Fibroblast of lung (primary cell): ENCODE measurements at regions not wholly inside any gene's neighbourhood (a gene's known extent, or its start where the extent isn't known, plus 50 kb on each side); places are given as distances from the start of the nearest gene placed in this dataset.

ENCODE experiments used
- DNase-seq, 2 donors: peaks; one replicate each; pipeline versions ENCODE4 v3.0.0 to v3.0.0-alpha.2; 2010; ENCODE audit warnings: low read depth in 2 of 2
- H2AFZ ChIP-seq: 2 replicates; pipeline ENCODE4 v1.5.1; 2012; ENCODE audit warnings: low read length, control low read depth, inconsistent platforms
- H3K27ac ChIP-seq: 2 replicates; pipeline ENCODE4 v1.5.1; 2011; ENCODE audit warnings: low read length, control low read depth; ENCODE audit not compliant: insufficient read depth
- H3K27me3 ChIP-seq: 2 replicates; pipeline ENCODE4 v1.5.1; 2011; ENCODE audit warnings: mild to moderate bottlenecking, low read length; ENCODE audit not compliant: control insufficient read depth, insufficient read depth
- H3K36me3 ChIP-seq: 2 replicates; pipeline ENCODE4 v1.5.1; 2011; ENCODE audit warnings: low read length; ENCODE audit not compliant: control insufficient read depth, insufficient read depth
- H3K4me1 ChIP-seq: 2 replicates; pipeline ENCODE4 v1.5.1; 2011; ENCODE audit warnings: low read length; ENCODE audit not compliant: control insufficient read depth, insufficient read depth; ENCODE audit errors: extremely low read depth
- H3K4me2 ChIP-seq: 2 replicates; pipeline ENCODE4 v1.5.1; 2011; ENCODE audit warnings: low read length, control low read depth; ENCODE audit not compliant: insufficient read depth; ENCODE audit errors: extremely low read depth
- H3K4me3 ChIP-seq, 4 experiments: fragments of 200-600 bp in 1 of 4; sonication (generic) in 1 of 4; replicated peaks in 1 of 4; 2 replicates each; pipeline ENCODE4 v1.5.1; 2011 to 2016; ENCODE audit warnings: low read length in 4 of 4, low read depth in 3 of 4, mild to moderate bottlenecking in 3 of 4, control low read depth in 2 of 4, inconsistent platforms in 1 of 4, mixed read lengths in 1 of 4; ENCODE audit not compliant: insufficient read depth in 1 of 4; ENCODE audit errors: control extremely low read depth in 1 of 4
- H3K79me2 ChIP-seq: 2 replicates; pipeline ENCODE4 v1.5.1; 2012; ENCODE audit warnings: mild to moderate bottlenecking, low read length, inconsistent platforms; ENCODE audit not compliant: control insufficient read depth, insufficient read depth
- H3K9ac ChIP-seq: 2 replicates; pipeline ENCODE4 v1.5.1; 2011; ENCODE audit warnings: mild to moderate bottlenecking, low read length, control low read depth; ENCODE audit not compliant: insufficient read depth
- H3K9me3 ChIP-seq: 2 replicates; pipeline ENCODE4 v1.5.1; 2012; ENCODE audit warnings: low read depth, low read length; ENCODE audit not compliant: control insufficient read depth, insufficient read depth
- H4K20me1 ChIP-seq: 2 replicates; pipeline ENCODE4 v1.5.1; 2011; ENCODE audit warnings: low read length; ENCODE audit not compliant: control insufficient read depth, insufficient read depth; ENCODE audit errors: extremely low read depth
- CTCF ChIP-seq, 2 donors: IDR thresholded peaks in 1 of 2; conservative IDR thresholded peaks in 1 of 2; 1 replicate in 1 of 2; 2 replicates in 1 of 2; pipeline ENCODE4 v1.5.1; 2011 to 2012; ENCODE audit warnings: low read length in 2 of 2, control low read depth in 1 of 2, inconsistent platforms in 1 of 2, low read depth in 1 of 2, mild to moderate bottlenecking in 1 of 2
- EZH2 ChIP-seq: IDR thresholded peaks from 2 replicates; pipeline ENCODE4 v1.5.1; 2012; ENCODE audit warnings: low read length, control low read depth, mild to moderate bottlenecking; ENCODE audit errors: missing control alignments

- no peaks in the 10 kb centered on the region for H3K79me2 ChIP-seq
- no peak overlapping the region for H3K4me2 ChIP-seq
- no peak overlapping the region for H2AFZ ChIP-seq
- H3K27ac ChIP-seq, result no peak overlapping the region
- H3K9me3 ChIP-seq, result no peaks in the 10 kb centered on the region
- H4K20me1 ChIP-seq, result no peaks in the 10 kb centered on the region
- no peaks in the 10 kb centered on the region for H3K27me3 ChIP-seq
- no peak overlapping the region for H3K4me3 ChIP-seq
- TF ChIP-seq EZH2 (no peak), CTCF (conservative IDR thresholded peaks at IDR 0.05 in 1 of 2, IDR thresholded peaks at IDR 0.05 in 1 of 2; ENCODE audit: low read depth in 1 of 2, low read length in 2 of 2) (no peak)
- no peaks in the 10 kb centered on the region for H3K4me1 ChIP-seq
- no peak for DNase-seq
- no peak overlapping the region for H3K9ac ChIP-seq
- H3K36me3 ChIP-seq, result no peaks in the 10 kb centered on the region
Observed at GRCh38 chr9:87381746-87382145, 115.9 kb upstream of the DAPK1 start.

- Histone ChIP-seq H3K27me3 (no peaks in the 10 kb centered on the region), H4K20me1 (no peaks in the 10 kb centered on the region), H3K36me3 (no peaks in the 10 kb centered on the region), H3K79me2 (no peaks in the 10 kb centered on the region), H3K4me3 (no peak overlapping the region), H3K9me3 (no peaks in the 10 kb centered on the region), H3K9ac (no peak overlapping the region), H3K4me1 (no peaks in the 10 kb centered on the region), H3K4me2 (no peak overlapping the region), H3K27ac (no peak overlapping the region), H2AFZ (no peak overlapping the region)
- peak; percentile 71 to 90 for DNase-seq
- no peak for TF ChIP-seq CTCF (conservative IDR thresholded peaks at IDR 0.05 in 1 of 2, IDR thresholded peaks at IDR 0.05 in 1 of 2; ENCODE audit: low read depth in 1 of 2, low read length in 2 of 2)
- no peak for TF ChIP-seq EZH2
Observed at GRCh38 chr9:87382900-87383299, 114.8 kb upstream of the DAPK1 start.

- Histone ChIP-seq H3K27ac (no peak overlapping the region), H3K9me3 (no peaks in the 10 kb centered on the region), H3K9ac (no peak overlapping the region), H4K20me1 (no peaks in the 10 kb centered on the region), H3K36me3 (no peaks in the 10 kb centered on the region), H3K79me2 (no peaks in the 10 kb centered on the region), H3K4me2 (no peak overlapping the region), H2AFZ (no peak overlapping the region), H3K4me3 (no peak overlapping the region), H3K27me3 (no peaks in the 10 kb centered on the region), H3K4me1 (no peaks in the 10 kb centered on the region)
- no peak for TF ChIP-seq CTCF (conservative IDR thresholded peaks at IDR 0.05 in 1 of 2, IDR thresholded peaks at IDR 0.05 in 1 of 2; ENCODE audit: low read depth in 1 of 2, low read length in 2 of 2)
- TF ChIP-seq EZH2, result no peak
- peak in 1 of 2 donors; percentile 47 for DNase-seq
Observed at GRCh38 chr9:87383344-87384150, 114.1 kb upstream of the DAPK1 start.
